C4-2B (cell line): ENCODE measurements at regions not wholly inside any gene's neighbourhood (a gene's known extent, or its start where the extent isn't known, plus 50 kb on each side); places are given as distances from the start of the nearest gene placed in this dataset.
"Not testable (repeated sequence)": the region's sequence is repeated elsewhere in the genome, so short reads cannot be mapped to it uniquely, and the experiment has no call there.

Experiments
- H3K27ac ChIP-seq: fragments of 450-650 bp; 2 replicates; pipeline ENCODE4 v1.5.1; 2017
- CTCF ChIP-seq: fragments of 450-650 bp; conservative IDR thresholded peaks from 2 replicates; pipeline ENCODE4 v1.5.1; 2017; ENCODE audit warnings: mild to moderate bottlenecking
- ZFX ChIP-seq: fragments of 450-650 bp; IDR thresholded peaks from 2 replicates; pipeline ENCODE4 v1.6.1; 2017

DNA sequence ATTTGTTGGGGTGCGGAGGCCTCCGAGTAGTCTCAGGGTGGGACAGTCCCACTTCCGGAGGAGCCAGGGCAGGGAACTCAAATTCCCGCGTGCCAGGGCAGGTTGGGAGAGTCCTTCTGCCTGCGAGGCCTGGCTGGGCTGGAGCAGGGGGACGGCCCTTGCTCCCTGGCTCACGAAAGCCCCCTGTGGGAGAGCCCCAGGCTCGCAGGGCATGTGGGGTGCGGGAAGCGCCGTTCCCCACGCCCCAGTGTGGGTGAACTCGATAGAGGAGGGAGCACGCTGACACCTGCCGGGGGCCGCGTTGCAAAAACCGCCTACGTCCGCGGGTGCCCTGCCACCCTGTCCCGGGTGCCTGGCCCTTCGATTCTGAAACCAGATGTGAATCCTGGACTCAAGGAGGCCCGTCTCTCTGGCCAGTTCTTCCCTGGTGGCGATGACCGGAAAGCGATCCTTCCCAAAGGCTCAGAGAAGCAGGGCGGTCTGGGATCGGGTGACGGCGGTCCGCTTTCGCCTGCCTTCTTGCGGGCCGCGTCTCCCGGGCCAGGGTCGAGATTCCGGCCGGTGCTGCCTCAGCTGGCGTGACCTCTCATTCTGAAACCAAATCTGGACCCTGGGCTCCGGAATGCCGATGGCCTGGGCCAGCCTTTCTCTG is 1846.5 kb upstream of the DEFB115 start:
- no peak overlapping the region for H3K27ac ChIP-seq
- no peak for TF ChIP-seq CTCF

DNA sequence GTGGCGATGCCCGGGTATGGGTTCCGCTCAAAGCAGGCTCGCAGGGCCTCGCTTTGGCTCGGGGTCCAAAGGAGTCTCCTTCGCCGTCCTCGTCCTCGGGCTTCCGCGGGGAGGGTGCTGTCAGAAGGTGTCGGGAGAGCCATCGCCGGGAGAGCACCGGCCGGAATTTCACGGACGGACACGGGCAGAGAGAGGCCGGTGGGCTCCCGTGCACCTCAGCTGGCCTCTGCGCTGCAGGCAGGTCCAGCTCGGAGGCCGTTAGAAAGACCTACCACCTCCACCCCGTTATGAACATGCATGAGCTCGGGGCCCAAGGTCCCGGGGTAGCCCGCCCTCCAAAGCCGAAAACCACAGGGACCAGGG is 1846.0 kb upstream of the DEFB115 start:
- not testable (repeated sequence) for H3K27ac ChIP-seq

- TF ChIP-seq CTCF = no peak
- no peak overlapping the region for H3K27ac ChIP-seq
Observed at GRCh38 chr20:29419378-29419777, 1838.1 kb upstream of the DEFB115 start.

DNA sequence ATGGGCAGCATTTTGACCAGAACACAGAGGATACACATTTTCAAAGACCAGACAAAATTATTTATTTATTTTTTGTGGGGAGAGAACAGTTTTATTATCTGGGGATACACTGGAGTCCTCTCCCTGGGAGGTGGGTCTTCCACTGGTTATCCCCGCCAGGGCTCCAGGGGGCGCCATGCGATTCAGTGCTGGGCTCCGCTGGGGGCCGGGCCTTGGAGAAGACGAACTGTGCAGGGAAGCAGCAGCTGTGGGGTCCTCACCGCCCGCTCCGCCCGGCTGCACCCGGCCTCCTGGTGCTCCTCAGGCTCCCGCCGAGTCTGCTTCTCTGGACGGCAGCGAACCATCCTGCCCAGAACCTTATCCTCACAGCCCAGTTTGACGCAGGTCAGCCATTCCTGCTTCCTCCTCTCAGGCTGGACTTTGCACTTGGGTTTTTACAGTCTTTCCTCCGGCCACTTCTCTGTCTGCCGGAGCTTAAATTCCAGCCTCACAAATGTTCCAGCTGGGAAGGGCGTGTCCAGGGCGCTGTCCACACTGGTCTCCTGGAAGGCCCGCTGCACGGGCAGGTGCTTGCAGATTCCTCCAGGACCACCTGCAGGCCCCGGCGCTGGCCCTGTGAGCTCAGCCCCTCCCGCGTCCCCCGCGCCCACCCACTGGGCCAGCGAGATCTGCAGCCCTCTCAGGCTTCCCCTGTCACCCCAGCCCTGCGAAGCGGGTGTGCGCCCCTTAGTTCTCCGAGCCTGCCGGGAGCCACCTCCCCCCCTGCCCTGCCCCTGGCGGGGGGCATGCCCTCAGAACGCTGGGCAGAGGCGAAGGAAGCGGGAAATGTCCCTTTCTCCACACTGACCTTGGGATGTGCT is 1830.0 kb upstream of the DEFB115 start:
- no peak overlapping the region for H3K27ac ChIP-seq
- no peak for TF ChIP-seq ZFX
- peak; percentile 47 for TF ChIP-seq CTCF

DNA sequence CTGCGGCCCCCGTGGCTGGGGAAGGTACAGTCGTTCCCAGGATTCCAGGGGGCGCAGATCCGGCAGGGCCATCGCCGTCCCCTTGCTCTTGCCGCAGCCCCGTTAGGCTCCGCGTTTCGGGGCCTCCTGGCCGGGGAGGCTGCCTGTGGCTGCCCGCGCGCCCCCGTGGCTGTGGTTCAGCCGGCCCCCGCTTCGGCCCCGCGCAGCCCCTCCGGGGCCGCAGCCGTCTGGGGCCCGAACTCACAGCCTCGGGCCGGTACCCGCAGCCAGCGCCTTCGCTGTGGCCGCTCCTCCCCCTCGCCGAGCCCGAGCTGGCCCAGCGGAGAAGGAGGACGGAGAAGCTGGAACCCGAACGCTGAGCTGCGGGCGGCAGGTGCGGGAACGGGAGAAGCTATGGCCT is 1826.9 kb upstream of the DEFB115 start:
- H3K27ac ChIP-seq = no peak overlapping the region
- TF ChIP-seq CTCF (no peak), ZFX (no peak)

- H3K27ac ChIP-seq = not testable (repeated sequence)
Observed at GRCh38 chr20:29440721-29441120, 1816.7 kb upstream of the DEFB115 start.

DNA sequence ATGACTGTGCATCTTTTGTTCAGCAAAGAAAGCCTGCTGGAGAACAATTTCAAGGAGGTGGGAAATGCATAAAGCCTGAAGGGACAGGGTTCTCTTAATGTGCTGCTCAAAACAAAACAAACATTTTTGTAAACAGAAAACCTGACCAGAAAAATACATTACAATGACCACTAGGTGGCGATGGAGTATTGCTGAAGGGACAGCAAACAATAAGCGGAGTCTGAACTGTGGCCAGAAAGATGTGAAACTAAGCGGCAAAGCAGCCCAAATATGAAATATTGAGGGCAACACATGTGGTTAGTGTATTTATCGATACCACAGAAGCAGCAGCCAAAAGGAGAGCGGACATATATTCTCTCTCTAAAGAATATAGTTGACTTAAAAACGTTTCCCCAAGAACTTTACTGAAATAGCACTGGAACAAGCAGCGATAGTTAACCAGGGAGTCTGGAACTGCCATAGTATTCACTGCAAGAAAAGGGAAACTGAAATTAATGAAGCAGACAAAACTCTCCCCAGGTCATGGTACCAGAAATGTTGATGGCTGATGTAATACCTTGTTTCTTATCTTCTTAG is 1814.2 kb upstream of the DEFB115 start:
- not testable (repeated sequence) for H3K27ac ChIP-seq
- TF ChIP-seq CTCF = peak; percentile 85

GRCh38 chr20:29443819-29444218 is 1813.6 kb upstream of the DEFB115 start:
- no peak overlapping the region for H3K27ac ChIP-seq
- TF ChIP-seq CTCF (no peak), ZFX (no peak)

- peak overlapping the region; percentile 23; the same call in 1 of the 2 replicates for H3K27ac ChIP-seq
Observed at GRCh38 chr20:29445050-29445907, 1812.2 kb upstream of the DEFB115 start.

GRCh38 chr20:29447517-29448484 is 1809.7 kb upstream of the DEFB115 start:
- not testable (repeated sequence) for H3K27ac ChIP-seq
